ENCODE measurements at regions not wholly inside any gene's neighbourhood (a gene's known extent, or its start where the extent isn't known, plus 50 kb on each side); places are given as distances from the start of the nearest gene placed in this dataset.

DNA sequence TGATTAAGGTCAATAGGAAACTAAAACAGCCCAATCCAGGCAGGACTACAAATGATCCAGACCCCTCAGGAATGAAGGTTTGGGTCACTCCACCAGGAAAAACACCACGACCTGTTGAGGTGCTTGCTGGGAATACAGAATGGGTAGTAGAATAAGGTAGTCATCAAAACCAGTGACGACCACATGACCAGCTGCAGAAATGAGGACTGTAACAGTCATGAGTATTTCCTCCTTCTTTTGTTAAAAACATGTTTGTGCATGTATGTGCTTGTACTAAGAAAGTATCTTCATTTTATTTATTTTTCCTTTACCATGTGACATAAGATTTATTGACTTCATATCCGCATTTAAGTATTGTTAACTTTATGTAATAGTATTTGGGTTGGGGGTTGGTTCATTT, 603.5 kb upstream of the NR3C2 start:
- no peak for TF ChIP-seq POLR2AphosphoS5 (IDR thresholded peaks at IDR 0.05; ENCODE audit: low read depth, low read length)
- TF ChIP-seq, protein P1, sequence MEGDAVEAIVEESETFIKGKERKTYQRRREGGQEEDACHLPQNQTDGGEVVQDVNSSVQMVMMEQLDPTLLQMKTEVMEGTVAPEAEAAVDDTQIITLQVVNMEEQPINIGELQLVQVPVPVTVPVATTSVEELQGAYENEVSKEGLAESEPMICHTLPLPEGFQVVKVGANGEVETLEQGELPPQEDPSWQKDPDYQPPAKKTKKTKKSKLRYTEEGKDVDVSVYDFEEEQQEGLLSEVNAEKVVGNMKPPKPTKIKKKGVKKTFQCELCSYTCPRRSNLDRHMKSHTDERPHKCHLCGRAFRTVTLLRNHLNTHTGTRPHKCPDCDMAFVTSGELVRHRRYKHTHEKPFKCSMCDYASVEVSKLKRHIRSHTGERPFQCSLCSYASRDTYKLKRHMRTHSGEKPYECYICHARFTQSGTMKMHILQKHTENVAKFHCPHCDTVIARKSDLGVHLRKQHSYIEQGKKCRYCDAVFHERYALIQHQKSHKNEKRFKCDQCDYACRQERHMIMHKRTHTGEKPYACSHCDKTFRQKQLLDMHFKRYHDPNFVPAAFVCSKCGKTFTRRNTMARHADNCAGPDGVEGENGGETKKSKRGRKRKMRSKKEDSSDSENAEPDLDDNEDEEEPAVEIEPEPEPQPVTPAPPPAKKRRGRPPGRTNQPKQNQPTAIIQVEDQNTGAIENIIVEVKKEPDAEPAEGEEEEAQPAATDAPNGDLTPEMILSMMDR (IDR thresholded peaks at IDR 0.05), result no peak
- no peak for TF ChIP-seq EP300 (IDR thresholded peaks at IDR 0.05; ENCODE audit: borderline replicate concordance in 1 of 2, low read depth in 1 of 2, low read length in 1 of 2)
- TF ChIP-seq TAF1 (IDR thresholded peaks at IDR 0.05; ENCODE audit: borderline replicate concordance, low read depth, low read length), result no peak
- no peak for TF ChIP-seq GATA2 (CRISPR knock-in tag; IDR thresholded peaks at IDR 0.05)
- TF ChIP-seq ZBTB33 (IDR thresholded peaks at IDR 0.05; ENCODE audit: borderline replicate concordance, low read depth), result no peak
- no peak for TF ChIP-seq USF2 (IDR thresholded peaks at IDR 0.05; ENCODE audit: borderline replicate concordance, low read depth, low read length)
- TF ChIP-seq MXI1 (IDR thresholded peaks at IDR 0.05; ENCODE audit: low read depth, low read length), result no peak
- TF ChIP-seq SMC3 (IDR thresholded peaks at IDR 0.05; ENCODE audit: low read depth, low read length), result no peak
- TF ChIP-seq RAD21 (IDR thresholded peaks at IDR 0.05; ENCODE audit: low read length), result no peak
- no peak for TF ChIP-seq RFX5 (IDR thresholded peaks at IDR 0.05; ENCODE audit: low read length)
- TF ChIP-seq NFIC (IDR thresholded peaks at IDR 0.05; ENCODE audit: borderline replicate concordance), result no peak
- no peak for TF ChIP-seq FOXJ3 (CRISPR knock-in tag; IDR thresholded peaks at IDR 0.05)

Data from SK-N-SH (cell line).